GM13977 (cell line): ENCODE measurements at regions not wholly inside any gene's neighbourhood (a gene's known extent, or its start where the extent isn't known, plus 50 kb on each side); places are given as distances from the start of the nearest gene placed in this dataset.

Experiments
- DNase-seq: peaks from one replicate; pipeline ENCODE4 v3.0.0; 2012; ENCODE audit warnings: low spot score
- in situ Hi-C: fragments of 300-500 bp; cut with MboI; formaldehyde crosslinking; loops from one replicate; pipeline ENCODE4 v1.12.0; 2022; ENCODE audit warnings: low sequenced_read_pairs, low pct_unique_long_range_greater_than_20kb, mixed read lengths, inconsistent platforms; ENCODE audit not compliant: unreplicated experiment
- TF ChIP-seq, protein P1 (sequence below): IDR thresholded peaks from 2 replicates; pipeline ENCODE4 v1.5.1; 2012; ENCODE audit warnings: mild to moderate bottlenecking, control low read depth; ENCODE audit not compliant: insufficient read depth; ENCODE audit errors: extremely low read depth, missing control alignments

DNA sequence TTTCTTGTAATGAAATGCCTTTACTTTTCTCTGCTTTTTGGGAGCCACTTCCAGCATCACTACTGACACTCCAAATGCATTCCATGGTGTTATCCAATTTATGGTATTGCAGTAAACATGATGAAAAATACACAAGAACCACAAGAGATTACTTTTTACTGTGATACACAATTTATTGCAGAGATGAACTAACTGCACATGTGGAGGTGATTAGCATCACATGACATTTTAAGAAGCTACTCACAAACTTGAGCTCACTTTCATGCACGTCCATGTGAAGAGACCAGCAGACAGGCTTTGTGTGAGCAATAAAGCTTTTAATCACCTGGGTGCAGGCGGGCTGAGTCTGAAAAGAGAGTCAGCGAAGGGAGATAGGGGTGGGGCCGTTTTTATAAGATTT, 780.5 kb upstream of the GOT2 start:
- no peak for DNase-seq
- in situ Hi-C loops, result no loop called here
- TF ChIP-seq, protein P1, sequence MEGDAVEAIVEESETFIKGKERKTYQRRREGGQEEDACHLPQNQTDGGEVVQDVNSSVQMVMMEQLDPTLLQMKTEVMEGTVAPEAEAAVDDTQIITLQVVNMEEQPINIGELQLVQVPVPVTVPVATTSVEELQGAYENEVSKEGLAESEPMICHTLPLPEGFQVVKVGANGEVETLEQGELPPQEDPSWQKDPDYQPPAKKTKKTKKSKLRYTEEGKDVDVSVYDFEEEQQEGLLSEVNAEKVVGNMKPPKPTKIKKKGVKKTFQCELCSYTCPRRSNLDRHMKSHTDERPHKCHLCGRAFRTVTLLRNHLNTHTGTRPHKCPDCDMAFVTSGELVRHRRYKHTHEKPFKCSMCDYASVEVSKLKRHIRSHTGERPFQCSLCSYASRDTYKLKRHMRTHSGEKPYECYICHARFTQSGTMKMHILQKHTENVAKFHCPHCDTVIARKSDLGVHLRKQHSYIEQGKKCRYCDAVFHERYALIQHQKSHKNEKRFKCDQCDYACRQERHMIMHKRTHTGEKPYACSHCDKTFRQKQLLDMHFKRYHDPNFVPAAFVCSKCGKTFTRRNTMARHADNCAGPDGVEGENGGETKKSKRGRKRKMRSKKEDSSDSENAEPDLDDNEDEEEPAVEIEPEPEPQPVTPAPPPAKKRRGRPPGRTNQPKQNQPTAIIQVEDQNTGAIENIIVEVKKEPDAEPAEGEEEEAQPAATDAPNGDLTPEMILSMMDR, result no peak

DNA sequence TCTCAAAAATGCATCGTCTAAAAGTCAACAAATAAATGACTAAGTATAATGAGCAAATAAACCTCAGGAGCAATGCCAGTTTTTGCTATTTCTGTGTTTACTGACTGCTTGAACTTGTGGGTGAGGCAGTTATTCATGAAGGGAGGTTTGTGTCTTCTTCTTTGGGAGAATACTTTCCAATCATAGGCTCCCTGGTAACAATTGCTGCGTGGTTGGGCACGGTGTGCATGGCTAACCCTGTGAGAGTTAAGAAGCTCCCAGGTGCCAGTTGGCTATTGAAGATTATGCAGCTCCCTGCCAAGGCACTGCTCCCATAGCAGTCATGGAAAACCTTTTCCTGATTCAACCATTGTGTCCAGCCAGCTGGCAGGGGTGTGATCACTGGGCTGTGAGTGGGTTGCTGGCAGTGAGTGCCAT, 775.9 kb upstream of the GOT2 start:
- DNase-seq, result no peak
- TF ChIP-seq, protein P1, result no peak
- in situ Hi-C loops, result no loop called here

DNA sequence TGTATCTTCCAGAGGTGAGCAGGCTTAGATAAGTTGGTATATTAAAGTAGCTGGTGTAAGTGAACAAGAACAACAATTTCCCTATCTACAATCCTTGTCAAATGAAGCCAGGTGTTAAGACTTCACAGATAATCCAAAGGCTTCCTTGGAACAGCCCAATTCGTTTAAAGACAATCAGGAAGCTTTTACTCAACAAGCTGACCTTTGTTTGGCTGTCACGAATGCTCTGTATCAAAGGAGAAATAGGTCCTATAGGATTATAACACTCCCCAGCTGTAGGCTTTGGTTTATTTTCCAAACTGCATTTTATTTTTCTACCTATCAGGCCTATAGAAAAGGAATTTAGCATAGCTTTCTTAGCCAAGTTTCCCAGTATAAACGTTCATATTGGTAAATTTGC, 766.5 kb upstream of the GOT2 start:
- in situ Hi-C loops, result no loop called here
- DNase-seq, result no peak
- TF ChIP-seq, protein P1, result no peak

DNA sequence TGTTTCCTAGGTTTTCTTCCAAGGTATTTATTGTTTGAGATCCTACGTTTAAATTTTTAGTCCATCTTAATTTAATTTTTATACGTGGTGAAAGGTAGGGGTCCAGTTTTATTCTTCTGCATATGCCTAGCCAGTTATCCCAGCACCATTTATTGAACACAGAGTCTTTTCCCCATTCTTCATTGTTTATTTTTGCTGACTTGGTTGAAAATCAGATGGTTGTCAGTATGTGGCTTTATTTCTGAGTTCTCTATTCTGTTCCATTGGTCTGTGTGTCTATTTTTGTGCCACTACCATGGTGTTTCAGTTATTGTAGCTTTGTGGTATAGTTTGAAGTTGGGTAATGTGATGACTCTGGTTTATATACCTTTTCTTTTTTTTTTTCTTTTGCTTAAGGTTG, 753.0 kb upstream of the GOT2 start:
- TF ChIP-seq, protein P1, result no peak
- no peak for DNase-seq
- in situ Hi-C loops, result no loop called here

DNA sequence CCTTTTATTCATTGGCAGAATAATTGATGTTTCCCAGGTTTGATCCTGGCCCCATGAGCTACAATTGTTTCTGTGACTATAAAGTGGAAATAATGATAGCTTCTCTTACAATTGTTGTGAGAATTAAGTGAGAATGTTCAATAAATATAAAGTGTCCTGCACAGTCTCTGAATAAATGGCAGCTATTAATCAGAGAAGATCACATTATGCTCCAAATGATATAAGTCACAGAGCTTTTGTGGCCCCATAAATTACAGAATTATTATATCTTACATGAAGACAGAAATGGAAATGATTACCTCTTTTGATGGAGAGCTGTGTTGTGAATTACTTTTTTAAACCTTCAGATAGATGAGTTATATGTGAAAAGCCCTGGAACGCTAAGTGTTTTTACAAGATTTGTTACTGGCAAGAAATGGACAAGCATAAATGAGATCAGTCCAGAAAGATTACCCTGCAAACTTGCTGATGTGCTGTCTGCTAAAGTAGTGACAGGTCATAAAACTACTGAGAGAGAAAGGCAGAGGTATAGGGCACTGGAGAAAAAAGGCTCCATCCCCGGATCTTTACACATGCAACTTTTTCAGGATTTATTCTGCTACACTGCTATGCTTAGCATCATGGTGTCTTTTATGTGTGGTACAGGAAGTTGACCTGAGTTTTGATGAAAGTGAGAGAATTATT, 750.9 kb upstream of the GOT2 start:
- TF ChIP-seq, protein P1, result no peak

DNA sequence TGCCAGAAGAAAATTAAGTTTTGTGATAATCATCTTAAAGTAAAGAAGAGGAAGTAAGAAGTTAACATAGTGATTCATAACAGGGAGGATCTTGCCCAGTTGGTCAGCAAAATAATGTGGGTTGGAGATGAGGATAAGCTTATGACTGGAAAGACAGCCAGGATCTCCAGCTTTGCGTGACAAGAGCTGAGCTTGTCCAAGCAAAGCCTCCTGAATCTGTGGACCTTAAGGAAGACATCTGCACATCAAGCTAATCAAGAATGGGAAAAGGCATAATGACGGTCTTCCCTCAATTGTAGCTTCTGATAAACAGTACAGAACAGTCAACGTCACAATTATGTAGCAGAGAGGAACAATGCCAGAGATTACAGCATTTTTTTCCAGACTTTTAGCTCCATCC, 744.7 kb upstream of the GOT2 start:
- in situ Hi-C loops, result no loop called here
- TF ChIP-seq, protein P1, result no peak
- no peak for DNase-seq

More for the DNA sequence above, 750.9 kb upstream of the GOT2 start:
- in situ Hi-C loops, result no loop called here
- no peak for DNase-seq

DNA sequence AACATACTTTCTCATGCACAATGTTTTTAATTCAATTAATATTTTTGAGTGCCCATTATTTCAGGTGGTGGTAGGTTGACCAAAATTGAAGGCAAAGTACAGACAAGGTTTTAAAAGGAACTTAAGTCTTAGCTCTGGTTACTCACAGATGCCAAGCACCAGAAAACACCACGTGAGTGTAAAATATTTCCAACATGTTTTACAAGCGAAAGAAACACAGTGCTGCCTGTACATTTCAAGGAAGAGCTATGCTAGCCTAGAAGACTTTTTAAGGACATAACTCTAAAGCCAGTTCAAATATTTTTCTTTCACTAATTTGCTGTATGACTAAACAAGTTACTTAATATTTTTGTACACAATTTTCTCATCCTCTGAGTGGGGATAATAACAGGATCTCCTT, 736.4 kb upstream of the GOT2 start:
- TF ChIP-seq, protein P1, result no peak
- in situ Hi-C loops, result no loop called here
- DNase-seq, result no peak
